ENCODE measurements at regions not wholly inside any gene's neighbourhood (a gene's known extent, or its start where the extent isn't known, plus 50 kb on each side); places are given as distances from the start of the nearest gene placed in this dataset.

DNA sequence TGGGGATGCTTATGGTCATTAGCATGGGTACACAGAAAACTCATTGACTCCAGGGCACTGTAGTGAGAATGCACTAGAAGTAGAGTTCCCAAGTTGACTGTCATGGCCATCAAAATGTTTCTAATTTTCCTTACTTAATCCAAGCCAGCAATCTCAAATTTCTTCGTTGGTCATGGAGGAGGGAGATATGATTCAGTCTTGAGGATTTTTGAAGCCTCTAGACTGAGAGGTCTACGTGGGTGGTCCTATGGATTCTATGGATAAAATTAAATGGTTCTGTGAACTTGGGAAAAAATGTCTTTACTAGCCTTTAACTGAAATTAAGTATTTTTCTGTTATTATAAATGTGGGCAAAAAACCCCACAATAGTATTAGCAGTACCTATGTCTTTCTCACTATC is 508.5 kb downstream of the FUT8 start:
- Histone ChIP-seq H3K27me3 (no peaks in the 10 kb centered on the region), H3K9me3 (no peaks in the 10 kb centered on the region), H3K4me1 (no peaks in the 10 kb centered on the region), H3K4me3 (no peak overlapping the region), H3K27ac (no peak overlapping the region), H3K36me3 (no peaks in the 10 kb centered on the region)
- TF ChIP-seq, protein P1, sequence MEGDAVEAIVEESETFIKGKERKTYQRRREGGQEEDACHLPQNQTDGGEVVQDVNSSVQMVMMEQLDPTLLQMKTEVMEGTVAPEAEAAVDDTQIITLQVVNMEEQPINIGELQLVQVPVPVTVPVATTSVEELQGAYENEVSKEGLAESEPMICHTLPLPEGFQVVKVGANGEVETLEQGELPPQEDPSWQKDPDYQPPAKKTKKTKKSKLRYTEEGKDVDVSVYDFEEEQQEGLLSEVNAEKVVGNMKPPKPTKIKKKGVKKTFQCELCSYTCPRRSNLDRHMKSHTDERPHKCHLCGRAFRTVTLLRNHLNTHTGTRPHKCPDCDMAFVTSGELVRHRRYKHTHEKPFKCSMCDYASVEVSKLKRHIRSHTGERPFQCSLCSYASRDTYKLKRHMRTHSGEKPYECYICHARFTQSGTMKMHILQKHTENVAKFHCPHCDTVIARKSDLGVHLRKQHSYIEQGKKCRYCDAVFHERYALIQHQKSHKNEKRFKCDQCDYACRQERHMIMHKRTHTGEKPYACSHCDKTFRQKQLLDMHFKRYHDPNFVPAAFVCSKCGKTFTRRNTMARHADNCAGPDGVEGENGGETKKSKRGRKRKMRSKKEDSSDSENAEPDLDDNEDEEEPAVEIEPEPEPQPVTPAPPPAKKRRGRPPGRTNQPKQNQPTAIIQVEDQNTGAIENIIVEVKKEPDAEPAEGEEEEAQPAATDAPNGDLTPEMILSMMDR (IDR thresholded peaks at IDR 0.05), result no peak
- TF ChIP-seq EP300 (IDR thresholded peaks at IDR 0.05) (no peak), POLR2A (IDR thresholded peaks at IDR 0.05) (no peak), POLR2AphosphoS5 (IDR thresholded peaks at IDR 0.05) (no peak)
- 73 to 79% methylated on average over 2 of the region's 2 CpGs for whole genome bisulfite sequencing, 2 donors (ENCODE audit: low coverage in 1 of 2)
- ATAC-seq, result no peak

DNA sequence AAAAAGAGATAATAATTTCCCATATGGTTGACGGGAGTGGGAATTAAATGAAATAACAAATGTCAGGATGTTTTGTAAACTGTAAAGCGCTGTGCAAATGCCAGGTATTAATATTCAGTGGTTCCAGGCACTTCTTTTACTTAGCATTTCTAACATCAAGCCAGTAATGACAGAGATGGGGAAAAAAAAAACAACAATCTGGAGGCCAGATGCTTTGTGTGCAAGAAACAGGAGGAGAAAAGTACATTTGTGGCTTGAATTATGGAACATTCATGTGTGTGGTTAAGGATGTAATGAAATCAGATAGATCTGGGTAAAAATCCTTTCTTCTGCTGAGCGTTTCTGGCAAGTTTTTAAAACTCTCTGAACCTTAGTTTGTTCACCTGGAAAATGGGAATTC is 509.6 kb downstream of the FUT8 start:
- H3K4me3 ChIP-seq, result no peak overlapping the region
- H3K4me1 ChIP-seq, result no peaks in the 10 kb centered on the region
- no peak for ATAC-seq
- H3K36me3 ChIP-seq, result no peaks in the 10 kb centered on the region
- H3K9me3 ChIP-seq, result no peaks in the 10 kb centered on the region
- H3K27me3 ChIP-seq, result peaks cover 7% of the 10 kb centered on the region
- TF ChIP-seq POLR2A (IDR thresholded peaks at IDR 0.05) (no peak), EP300 (IDR thresholded peaks at IDR 0.05) (no peak), POLR2AphosphoS5 (IDR thresholded peaks at IDR 0.05) (no peak)
- TF ChIP-seq, protein P1 (IDR thresholded peaks at IDR 0.05), result no peak
- 57 to 75% methylated on average over 2 to 3 of the region's 3 CpGs for WGBS, 2 donors (ENCODE audit: low coverage in 1 of 2)
- no peak overlapping the region for H3K27ac ChIP-seq

DNA sequence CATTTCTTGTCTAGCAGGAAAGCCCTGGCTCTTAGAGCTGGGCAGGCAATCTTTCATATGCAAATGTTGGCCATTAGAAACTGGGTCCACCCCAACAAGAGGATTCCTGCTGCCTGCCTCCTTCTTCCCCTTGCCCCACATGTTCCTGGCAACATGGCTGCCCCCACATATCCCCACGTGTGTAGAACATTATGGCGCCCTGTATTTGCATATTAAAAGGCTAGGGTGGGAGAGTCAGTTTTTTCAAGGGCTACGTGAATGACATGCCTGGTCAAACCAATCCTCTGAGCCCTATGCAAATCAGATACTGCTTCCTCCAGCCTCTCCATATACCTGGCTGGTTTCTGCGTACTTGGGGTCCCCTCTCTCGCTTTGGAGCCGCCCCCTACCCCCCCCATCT is 514.0 kb downstream of the FUT8 start:
- Histone ChIP-seq H3K27me3 (peaks cover 17% of the 10 kb centered on the region), H3K4me1 (no peaks in the 10 kb centered on the region), H3K4me3 (no peak overlapping the region), H3K9me3 (no peaks in the 10 kb centered on the region), H3K27ac (no peak overlapping the region), H3K36me3 (no peaks in the 10 kb centered on the region)
- TF ChIP-seq, protein P1 (IDR thresholded peaks at IDR 0.05), result no peak
- TF ChIP-seq POLR2AphosphoS5 (IDR thresholded peaks at IDR 0.05) (no peak), POLR2A (IDR thresholded peaks at IDR 0.05) (no peak), EP300 (IDR thresholded peaks at IDR 0.05) (no peak)
- ATAC-seq, result no peak
- 61% methylated on average over 4 of the region's 6 CpGs; no CpG with 5 or more reads in 1 of the 2 donors for WGBS, 2 donors (ENCODE audit: low coverage in 1 of 2)

DNA sequence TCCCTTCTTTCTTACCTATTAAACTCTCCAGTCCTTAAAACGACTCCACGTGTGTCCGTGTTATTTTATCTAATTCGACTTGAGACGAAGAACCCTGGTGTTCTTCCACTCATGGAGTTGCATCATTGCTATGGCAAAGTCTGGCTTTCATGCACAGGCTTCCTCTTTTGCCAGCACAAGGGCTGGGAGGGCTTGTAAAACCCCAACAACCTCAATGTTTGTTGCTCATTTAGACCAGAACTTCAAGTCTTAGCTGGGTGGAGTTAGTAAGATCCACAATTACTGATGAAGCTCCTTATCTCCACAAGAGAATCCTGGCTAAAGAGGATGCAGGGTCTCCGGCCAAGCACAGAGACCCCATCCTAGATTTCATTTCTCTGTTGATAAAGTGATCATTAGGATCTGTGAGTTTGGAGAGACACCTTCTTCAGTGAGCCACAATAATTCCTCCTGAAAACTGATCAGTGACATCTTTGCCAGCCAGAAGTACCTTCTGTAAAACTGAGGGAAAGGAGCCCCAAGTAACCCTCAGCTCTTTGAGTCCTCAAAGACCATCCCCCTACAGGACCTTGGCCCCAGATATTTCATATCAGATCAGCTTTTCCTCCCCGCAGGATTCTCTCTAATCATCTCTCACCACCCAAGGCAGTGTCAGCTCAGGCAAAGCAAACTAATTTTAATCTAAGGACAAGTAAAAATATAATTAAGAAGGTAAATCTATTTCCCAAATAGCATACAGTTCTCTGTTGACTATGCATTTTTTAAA is 514.6 kb downstream of the FUT8 start:
- Histone ChIP-seq H3K9me3 (no peaks in the 10 kb centered on the region), H3K4me3 (no peak overlapping the region), H3K36me3 (no peaks in the 10 kb centered on the region), H3K4me1 (no peaks in the 10 kb centered on the region), H3K27me3 (peaks cover 17% of the 10 kb centered on the region), H3K27ac (no peak overlapping the region)
- no peak for ATAC-seq
- TF ChIP-seq, protein P1 (IDR thresholded peaks at IDR 0.05), result no peak
- TF ChIP-seq EP300 (IDR thresholded peaks at IDR 0.05) (no peak), POLR2A (IDR thresholded peaks at IDR 0.05) (no peak), POLR2AphosphoS5 (IDR thresholded peaks at IDR 0.05) (no peak)
- WGBS, 2 donors (ENCODE audit: low coverage in 1 of 2), result 78 to 90% methylated on average over 2 to 7 of the region's 7 CpGs

DNA sequence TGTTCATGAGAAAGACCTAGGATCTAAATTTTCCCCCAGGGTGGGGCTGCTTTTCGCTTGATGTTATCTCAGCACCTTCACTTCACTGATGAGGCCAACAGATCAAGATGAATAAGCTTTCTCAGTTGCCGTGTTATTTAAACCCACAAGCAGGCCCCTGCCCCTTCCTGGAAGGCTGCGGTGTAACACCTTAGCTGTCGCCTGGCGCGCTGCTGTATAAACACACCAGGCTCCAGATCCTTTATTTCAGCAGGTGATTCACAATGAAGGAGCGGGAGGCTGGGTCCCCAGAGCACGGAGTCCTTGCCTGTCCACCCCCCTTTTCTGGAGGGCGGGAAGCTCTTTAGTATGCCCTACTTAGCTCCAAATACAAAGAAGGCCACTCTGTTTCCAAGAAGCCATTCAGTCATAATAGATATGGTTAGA is 515.4 kb downstream of the FUT8 start:
- Histone ChIP-seq H3K27ac (no peak overlapping the region), H3K9me3 (no peaks in the 10 kb centered on the region), H3K4me3 (no peak overlapping the region), H3K4me1 (no peaks in the 10 kb centered on the region), H3K36me3 (no peaks in the 10 kb centered on the region), H3K27me3 (peaks cover 17% of the 10 kb centered on the region)
- 64% methylated on average over 9 of the region's 9 CpGs; no CpG with 5 or more reads in 1 of the 2 donors for WGBS, 2 donors (ENCODE audit: low coverage in 1 of 2)
- no peak for ATAC-seq
- TF ChIP-seq EP300 (IDR thresholded peaks at IDR 0.05) (no peak), POLR2AphosphoS5 (IDR thresholded peaks at IDR 0.05) (no peak), POLR2A (IDR thresholded peaks at IDR 0.05) (no peak)
- TF ChIP-seq, protein P1 (IDR thresholded peaks at IDR 0.05), result no peak
